HG02852 (cell line): ENCODE measurements at regions not wholly inside any gene's neighbourhood (a gene's known extent, or its start where the extent isn't known, plus 50 kb on each side); places are given as distances from the start of the nearest gene placed in this dataset.
"Not testable (repeated sequence)": the region's sequence is repeated elsewhere in the genome, so short reads cannot be mapped to it uniquely, and the experiment has no call there.

Experiments used
- ATAC-seq: cut with Tn5 transposase; IDR thresholded peaks from one replicate; pipeline ENCODE4 v1.9.1; 2021; ENCODE audit warnings: mild to moderate bottlenecking, moderate library complexity; ENCODE audit not compliant: unreplicated experiment

GRCh38 chr15:81781395-81781794 lies 264.4 kb downstream of the MEX3B start:
- no peak for ATAC-seq

DNA sequence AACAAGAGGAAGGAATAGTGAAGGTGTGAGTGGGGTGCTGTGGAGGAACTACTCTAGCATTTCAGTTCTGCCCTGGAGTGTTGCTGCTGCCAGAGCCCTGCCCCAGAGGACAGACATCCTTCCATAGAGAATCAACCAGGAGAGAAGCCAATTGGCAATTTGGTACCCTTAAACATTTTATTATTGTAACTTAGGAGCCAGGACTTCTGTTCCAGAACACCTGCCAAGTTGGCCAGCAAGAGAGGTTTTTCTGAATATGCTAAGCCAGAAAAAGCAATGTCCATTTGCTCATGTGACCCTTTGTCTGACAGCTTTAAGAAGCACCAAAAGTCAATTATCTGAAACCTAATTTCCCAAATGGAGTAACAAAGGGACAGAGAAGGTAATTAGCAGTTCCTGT lies 264.9 kb downstream of the MEX3B start:
- no peak for ATAC-seq

- no peak for ATAC-seq
Observed at GRCh38 chr15:81779181-81779580, 266.6 kb downstream of the MEX3B start.

DNA sequence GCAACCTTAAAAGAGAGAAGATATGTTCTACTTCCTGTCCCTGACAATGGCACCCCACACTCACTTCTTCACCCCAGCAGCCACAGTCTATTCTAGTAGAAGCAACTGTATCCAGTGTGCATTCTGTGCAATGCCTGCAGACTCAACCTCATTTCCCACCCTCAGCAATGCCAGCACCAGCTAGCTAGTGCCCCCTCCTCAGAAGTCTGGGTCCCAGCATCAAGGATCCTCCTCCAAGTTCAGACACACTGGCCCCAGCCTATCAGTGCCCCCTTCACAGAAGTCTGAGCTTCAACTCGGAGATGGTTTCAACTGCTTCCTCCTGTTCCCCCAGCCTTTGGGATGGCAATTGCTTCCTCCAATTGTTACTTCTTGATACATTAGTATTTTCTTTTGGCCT lies 268.3 kb downstream of the MEX3B start:
- ATAC-seq: no peak

GRCh38 chr15:81776976-81777375 lies 268.8 kb downstream of the MEX3B start:
- ATAC-seq: no peak

- not testable (repeated sequence) for ATAC-seq
Observed at GRCh38 chr15:81775779-81776178, 270.0 kb downstream of the MEX3B start.

DNA sequence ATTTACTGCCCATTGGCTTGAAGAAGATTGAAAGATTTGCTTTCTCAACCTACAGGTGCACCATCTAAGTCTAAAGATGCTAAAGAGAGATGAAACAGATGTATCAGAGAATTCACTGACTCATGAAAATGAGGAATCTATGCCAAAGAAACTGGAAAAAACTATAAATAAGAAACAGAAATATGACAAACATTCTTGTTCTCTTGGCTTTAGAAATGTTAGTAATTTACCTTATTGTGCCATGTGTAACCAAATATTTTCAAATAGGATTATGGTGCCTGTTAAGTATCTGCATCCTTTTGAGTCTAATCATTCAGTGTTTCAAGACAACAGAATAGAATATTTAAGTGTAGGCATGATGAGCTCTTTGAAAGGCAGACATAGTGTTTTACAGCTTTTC lies 271.5 kb downstream of the MEX3B start:
- ATAC-seq: no peak

DNA sequence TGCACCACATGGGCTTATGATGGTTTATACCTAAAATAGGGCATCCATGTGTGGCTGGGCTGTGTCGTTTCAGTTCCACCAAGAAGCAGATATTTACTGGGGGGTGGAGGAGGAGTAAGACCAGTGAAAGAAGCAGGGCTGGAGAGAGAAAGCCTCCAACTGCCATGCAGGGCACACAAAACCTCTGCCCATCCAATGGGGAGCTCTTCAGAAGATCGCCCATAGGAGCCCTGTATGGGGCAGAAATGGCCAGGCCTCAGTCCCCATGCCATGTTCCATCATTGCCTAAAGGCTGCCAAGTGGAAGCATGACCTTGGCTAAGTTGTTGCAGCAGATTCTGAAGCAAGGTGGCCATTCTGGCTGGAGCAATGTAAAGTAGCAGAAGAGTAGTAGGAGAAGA lies 277.0 kb downstream of the MEX3B start:
- ATAC-seq: no peak

- no peak for ATAC-seq
Observed at GRCh38 chr15:81766829-81767475, 278.9 kb downstream of the MEX3B start.

GRCh38 chr15:81765816-81766215 lies 280.0 kb downstream of the MEX3B start:
- ATAC-seq: no peak

- no peak for ATAC-seq
Observed at GRCh38 chr15:81763304-81763703, 282.5 kb downstream of the MEX3B start.

GRCh38 chr15:81760686-81761085 lies 285.1 kb downstream of the MEX3B start:
- no peak for ATAC-seq

- no peak for ATAC-seq
Observed at GRCh38 chr15:81758818-81759284, 287.0 kb downstream of the MEX3B start.

- no peak for ATAC-seq
Observed at GRCh38 chr15:81755626-81756025, 290.2 kb downstream of the MEX3B start.

- no peak for ATAC-seq
Observed at GRCh38 chr15:81754078-81754477, 291.7 kb downstream of the MEX3B start.

- ATAC-seq: no peak
Observed at GRCh38 chr15:81752974-81753373, 292.8 kb downstream of the MEX3B start.

DNA sequence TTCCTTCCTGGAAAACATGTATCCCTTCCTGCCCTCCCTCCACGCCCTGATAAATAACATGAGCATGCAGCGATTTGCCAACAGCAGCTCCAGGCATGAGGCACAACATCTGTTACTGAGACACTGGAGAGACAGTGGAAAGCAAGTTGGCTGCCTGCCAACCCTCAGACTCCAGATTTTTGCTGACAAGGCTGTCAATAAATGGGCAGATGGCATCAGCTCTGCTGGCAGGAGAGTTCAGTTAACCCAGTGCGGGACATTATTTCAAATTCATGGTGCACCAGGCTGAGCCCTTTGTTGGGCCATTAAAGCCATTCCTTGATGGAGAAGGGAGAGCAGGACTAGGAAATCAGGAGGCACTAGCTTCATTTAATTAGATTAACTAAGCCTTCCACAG lies 293.3 kb downstream of the MEX3B start:
- no peak for ATAC-seq

DNA sequence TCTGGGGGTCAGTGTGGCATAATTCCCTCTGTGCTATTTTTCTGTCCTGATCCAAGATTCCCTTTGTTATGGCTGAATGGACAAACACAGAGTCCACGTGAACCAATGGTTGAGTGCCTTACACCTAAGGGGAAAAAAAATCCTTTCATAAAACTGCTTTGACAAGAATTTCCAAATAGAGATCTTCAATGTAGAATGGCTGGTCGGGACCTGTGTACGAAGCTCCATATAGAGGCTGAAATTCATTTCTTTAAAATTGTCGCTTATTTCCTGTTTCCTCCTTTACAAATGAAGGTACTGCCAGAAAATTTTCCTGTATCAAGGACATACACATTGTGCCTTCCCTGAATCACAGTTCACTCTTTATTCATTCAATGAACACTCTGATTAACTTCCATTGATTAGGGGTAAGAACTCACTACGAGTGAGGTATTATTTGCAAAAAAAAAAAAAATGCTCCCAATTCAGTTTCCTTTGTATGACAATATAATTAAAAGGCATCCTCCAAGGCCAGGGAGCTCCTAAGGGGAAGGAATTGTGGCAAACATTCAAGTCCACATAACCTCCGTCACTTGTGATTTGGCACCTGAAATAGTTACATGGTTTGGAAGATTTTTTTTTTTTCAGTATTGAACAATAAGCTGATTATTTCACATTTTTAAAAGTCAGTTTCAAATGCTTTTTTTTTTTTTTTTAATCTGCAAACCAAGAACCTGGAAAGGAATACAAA lies 293.8 kb downstream of the MEX3B start:
- ATAC-seq: no peak

DNA sequence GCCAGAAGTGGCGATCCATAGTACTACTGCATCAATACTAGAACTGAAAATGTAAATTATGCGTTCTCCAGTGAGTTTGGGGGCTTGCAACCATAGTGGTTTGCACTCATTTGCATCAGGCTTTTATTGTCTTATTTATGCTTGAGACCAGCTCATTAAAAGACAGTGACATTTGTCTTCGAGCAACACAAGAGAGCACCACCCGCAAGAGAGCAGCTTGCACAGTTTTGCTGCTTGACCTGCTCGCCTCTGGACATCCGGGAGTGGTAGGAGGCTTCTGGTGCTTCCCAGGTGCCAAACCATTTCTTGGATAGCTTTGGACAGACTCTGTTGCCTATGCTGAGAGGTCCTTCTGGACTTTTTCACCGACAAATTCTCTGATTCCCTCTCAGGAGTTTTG lies 294.6 kb downstream of the MEX3B start:
- no peak for ATAC-seq

GRCh38 chr15:81749716-81750375 lies 296.0 kb downstream of the MEX3B start:
- no peak for ATAC-seq

- no peak for ATAC-seq
Observed at GRCh38 chr15:81747482-81747881, 298.3 kb downstream of the MEX3B start.

DNA sequence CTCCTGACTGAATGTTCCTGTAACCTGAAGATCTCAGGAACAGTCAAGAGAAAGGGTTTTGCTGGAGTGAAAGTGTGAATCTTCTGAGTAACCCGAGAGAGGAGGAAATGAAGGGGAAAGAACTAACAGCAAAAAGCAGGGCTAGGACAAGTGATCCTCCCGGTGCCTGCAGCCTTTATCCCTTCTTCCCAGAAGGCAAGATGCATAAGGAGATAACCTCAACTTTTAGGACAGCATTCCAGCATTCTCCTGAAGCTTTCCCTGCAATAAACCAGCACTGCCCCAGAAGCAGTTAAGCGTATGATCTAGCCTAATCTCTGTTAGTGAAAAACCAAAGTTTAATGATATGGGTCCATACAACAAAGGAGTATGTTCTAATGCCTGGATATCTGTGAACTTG lies 298.8 kb downstream of the MEX3B start:
- ATAC-seq: no peak
